HG03196 (cell line): ENCODE measurements at regions not wholly inside any gene's neighbourhood (a gene's known extent, or its start where the extent isn't known, plus 50 kb on each side); places are given as distances from the start of the nearest gene placed in this dataset.
"Not testable (repeated sequence)": the region's sequence is repeated elsewhere in the genome, so short reads cannot be mapped to it uniquely, and the experiment has no call there.

Experiments used
- ATAC-seq: cut with Tn5 transposase; IDR thresholded peaks from one replicate; pipeline ENCODE4 v1.9.1; 2021; ENCODE audit not compliant: unreplicated experiment

GRCh38 chr1:120357046-120357445 lies 57.8 kb upstream of the NBPF8 start:
- not testable (repeated sequence) for ATAC-seq

GRCh38 chr1:120356170-120356569 lies 58.7 kb upstream of the NBPF8 start:
- not testable (repeated sequence) for ATAC-seq

- peak; percentile 71 for ATAC-seq
Measured at GRCh38 chr1:120354618-120355184, 60.1 kb upstream of the NBPF8 start.

GRCh38 chr1:120342231-120343073 lies 72.4 kb upstream of the NBPF8 start:
- ATAC-seq: not testable (repeated sequence)

- not testable (repeated sequence) for ATAC-seq
Measured at GRCh38 chr1:120341756-120342155, 73.1 kb upstream of the NBPF8 start.

GRCh38 chr1:120340838-120341751 lies 73.7 kb upstream of the NBPF8 start:
- ATAC-seq: not testable (repeated sequence)

- ATAC-seq: not testable (repeated sequence)
Measured at GRCh38 chr1:120315738-120316137, 99.1 kb upstream of the NBPF8 start.

GRCh38 chr1:120311930-120312329 lies 102.9 kb upstream of the NBPF8 start:
- ATAC-seq: not testable (repeated sequence)

GRCh38 chr1:120308940-120309578 lies 105.8 kb upstream of the NBPF8 start:
- ATAC-seq: not testable (repeated sequence)

GRCh38 chr1:120305046-120305445 lies 109.8 kb upstream of the NBPF8 start:
- not testable (repeated sequence) for ATAC-seq

GRCh38 chr1:120304341-120304740 lies 110.5 kb upstream of the NBPF8 start:
- not testable (repeated sequence) for ATAC-seq

GRCh38 chr1:120299433-120300057 lies 115.3 kb upstream of the NBPF8 start:
- not testable (repeated sequence) for ATAC-seq

GRCh38 chr1:120298487-120298886 lies 116.3 kb upstream of the NBPF8 start:
- ATAC-seq: not testable (repeated sequence)

- not testable (repeated sequence) for ATAC-seq
Measured at GRCh38 chr1:120297345-120297953, 117.4 kb upstream of the NBPF8 start.

- not testable (repeated sequence) for ATAC-seq
Measured at GRCh38 chr1:120290105-120290504, 113.8 kb upstream of the SEC22B start.

- ATAC-seq: not testable (repeated sequence)
Measured at GRCh38 chr1:120289601-120290074, 113.3 kb upstream of the SEC22B start.

GRCh38 chr1:120288814-120289600 lies 112.7 kb upstream of the SEC22B start:
- ATAC-seq: not testable (repeated sequence)

GRCh38 chr1:120288167-120288566 lies 111.8 kb upstream of the SEC22B start:
- not testable (repeated sequence) for ATAC-seq
